Thymus (tissue), 11 donors: ENCODE measurements at regions not wholly inside any gene's neighbourhood (a gene's known extent, or its start where the extent isn't known, plus 50 kb on each side); places are given as distances from the start of the nearest gene placed in this dataset.
A peak's percentile ranks its signal among the peaks of the same experiment; 100 is the strongest.

Experiments used
- DNase-seq, 9 donors: peaks; one replicate each; pipeline ENCODE4 v3.0.0-alpha.2; 2013; ENCODE audit warnings: low spot score in 9 of 9, low read depth in 6 of 9, missing footprints in 1 of 9
- H3K27ac ChIP-seq, 2 donors: one replicate each; pipeline ENCODE4 v1.5.1; 2013; ENCODE audit warnings: control low read depth in 1 of 2, low read depth in 1 of 2, low read length in 1 of 2, mild to moderate bottlenecking in 1 of 2, moderate library complexity in 1 of 2
- H3K27me3 ChIP-seq, 2 donors: one replicate each; pipeline ENCODE4 v1.5.1; 2013; ENCODE audit warnings: low read length in 1 of 2; ENCODE audit not compliant: control insufficient read depth in 2 of 2, insufficient read depth in 1 of 2
- H3K36me3 ChIP-seq, 2 donors: one replicate each; pipeline ENCODE4 v1.5.1; 2013; ENCODE audit warnings: low read length in 1 of 2, mild to moderate bottlenecking in 1 of 2, moderate library complexity in 1 of 2; ENCODE audit not compliant: control insufficient read depth in 2 of 2, insufficient read depth in 2 of 2
- H3K4me1 ChIP-seq, 2 donors: one replicate each; pipeline ENCODE4 v1.5.1; 2013; ENCODE audit warnings: low read length in 2 of 2; ENCODE audit not compliant: control insufficient read depth in 2 of 2, insufficient read depth in 2 of 2
- H3K4me3 ChIP-seq, 2 donors: one replicate each; pipeline ENCODE4 v1.5.1; 2013; ENCODE audit warnings: low read length in 2 of 2, control low read depth in 1 of 2, mild to moderate bottlenecking in 1 of 2
- H3K9me3 ChIP-seq, 2 donors: one replicate each; pipeline ENCODE4 v1.5.1; 2013; ENCODE audit warnings: low read length in 1 of 2, mild to moderate bottlenecking in 1 of 2; ENCODE audit not compliant: control insufficient read depth in 2 of 2, insufficient read depth in 1 of 2
- WGBS: extraction: QIAGEN DNeasy Blood & Tissue Kit; methylation state at CpG from one replicate; pipeline ENCODE4 v1.1.7; 2013; 5-methylcytosine and 5-hydroxymethylcytosine counted together
- donor health status: healthy.

DNA sequence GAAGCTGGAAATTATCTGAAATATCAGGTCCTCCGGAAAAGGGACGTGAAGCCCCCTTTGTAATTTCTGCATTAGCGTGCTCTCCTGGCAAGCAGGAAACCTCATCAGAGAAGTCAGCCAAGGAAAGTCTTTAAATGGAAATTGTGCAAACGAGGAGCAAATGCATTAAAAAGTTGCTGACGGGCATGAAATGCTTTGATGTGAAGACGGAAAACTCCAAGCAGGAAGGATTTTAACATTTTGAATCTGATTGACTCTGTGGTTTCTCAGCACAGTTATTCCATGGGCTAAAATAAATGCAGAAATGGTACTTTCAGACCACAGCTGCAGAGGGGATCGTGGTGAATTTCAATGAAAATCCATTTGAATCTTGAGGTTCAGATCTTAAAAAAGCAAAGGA, 167.8 kb downstream of the AHR start:
- H3K27ac ChIP-seq: no peak overlapping the region
- H3K4me3 ChIP-seq: no peak overlapping the region
- H3K36me3 ChIP-seq: no peaks in the 10 kb centered on the region
- 4% methylated on average over 7 of the region's 7 CpGs for WGBS
- peak in 1 of 9 donors; percentile 21 for DNase-seq
- H3K27me3 ChIP-seq: no peaks in the 10 kb centered on the region
- peaks cover 3 to 10% of the 10 kb centered on the region in 2 donors for H3K4me1 ChIP-seq
- H3K9me3 ChIP-seq: no peaks in the 10 kb centered on the region

DNA sequence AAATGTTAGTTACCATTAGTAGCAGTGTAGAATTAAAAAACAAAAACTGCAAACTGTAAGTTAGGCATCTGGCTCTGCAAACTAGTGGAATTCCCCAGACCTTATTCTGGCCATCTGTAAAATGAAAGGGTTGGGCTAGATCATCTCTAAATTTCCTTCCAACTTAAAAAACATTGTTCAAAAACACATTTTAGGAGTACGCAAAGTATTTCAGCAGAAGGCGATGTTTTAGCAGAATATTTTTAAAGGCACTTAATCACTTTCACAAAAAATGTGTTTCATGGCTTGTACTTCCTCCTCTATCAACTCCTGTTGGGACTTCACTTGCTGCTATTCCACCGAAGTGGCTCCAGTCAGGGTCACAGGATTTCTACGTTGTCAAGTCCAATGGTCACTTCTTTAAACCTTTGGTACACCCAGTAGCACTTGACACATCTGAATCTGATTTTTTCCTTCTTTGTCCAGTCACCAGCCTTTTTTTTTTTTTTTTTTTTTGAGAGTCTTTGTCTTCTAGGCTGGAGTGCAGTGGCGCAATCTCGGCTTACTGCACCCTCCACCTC, 169.0 kb downstream of the AHR start:
- Histone ChIP-seq H3K27ac (no peak overlapping the region), H3K9me3 (no peaks in the 10 kb centered on the region), H3K36me3 (no peaks in the 10 kb centered on the region), H3K4me1 (peaks cover 3 to 10% of the 10 kb centered on the region in 2 donors), H3K4me3 (no peak overlapping the region), H3K27me3 (no peaks in the 10 kb centered on the region)
- DNase-seq: no peak
- 94% methylated on average over 6 of the region's 6 CpGs for WGBS

DNA sequence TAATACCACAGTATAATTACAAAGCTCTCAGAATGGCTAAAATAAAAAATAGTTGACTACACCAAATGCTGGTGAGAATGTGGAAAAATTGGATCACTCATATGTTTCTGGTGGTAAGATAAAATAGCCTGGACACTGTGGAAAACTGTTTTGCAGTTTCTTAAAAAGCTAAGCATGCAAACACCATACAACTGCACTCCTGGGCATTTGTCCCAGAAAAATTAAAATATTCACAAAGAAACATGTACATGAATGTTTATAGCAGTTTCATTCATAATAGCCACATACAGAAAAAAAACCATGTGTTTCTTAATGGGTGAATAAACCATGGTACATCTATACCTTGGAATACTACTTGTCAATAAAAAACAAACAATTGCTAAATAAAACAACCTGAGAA, 172.9 kb downstream of the AHR start:
- Histone ChIP-seq H3K4me1 (peaks cover 0 to under 1% of the 10 kb centered on the region in 2 donors), H3K36me3 (no peaks in the 10 kb centered on the region), H3K9me3 (no peaks in the 10 kb centered on the region), H3K4me3 (no peak overlapping the region), H3K27ac (no peak overlapping the region), H3K27me3 (no peaks in the 10 kb centered on the region)
- no peak for DNase-seq

DNA sequence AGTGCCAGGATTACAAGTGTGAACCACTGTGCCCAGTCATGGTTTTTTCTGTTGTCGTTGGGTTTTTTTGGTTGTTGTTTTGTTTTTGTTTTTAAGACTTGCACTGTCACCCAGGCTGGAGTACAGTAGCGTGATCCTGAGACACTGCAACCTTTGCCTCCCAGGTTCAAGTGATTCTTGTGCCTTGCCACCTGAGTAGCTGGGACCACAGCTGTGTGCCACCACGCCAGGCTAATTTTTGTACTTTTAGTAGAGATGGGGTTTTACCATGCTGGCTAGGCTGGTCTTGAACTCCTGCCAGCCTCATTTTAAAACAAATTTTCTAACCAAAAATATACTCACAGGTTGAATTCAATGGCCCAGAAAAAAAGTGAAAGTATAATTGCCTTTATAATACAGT, 174.1 kb downstream of the AHR start:
- Histone ChIP-seq H3K9me3 (no peaks in the 10 kb centered on the region), H3K36me3 (no peaks in the 10 kb centered on the region), H3K4me3 (no peak overlapping the region), H3K4me1 (no peaks in the 10 kb centered on the region), H3K27me3 (no peaks in the 10 kb centered on the region), H3K27ac (no peak overlapping the region)
- no peak for DNase-seq
- 94% methylated on average over 3 of the region's 3 CpGs for WGBS

DNA sequence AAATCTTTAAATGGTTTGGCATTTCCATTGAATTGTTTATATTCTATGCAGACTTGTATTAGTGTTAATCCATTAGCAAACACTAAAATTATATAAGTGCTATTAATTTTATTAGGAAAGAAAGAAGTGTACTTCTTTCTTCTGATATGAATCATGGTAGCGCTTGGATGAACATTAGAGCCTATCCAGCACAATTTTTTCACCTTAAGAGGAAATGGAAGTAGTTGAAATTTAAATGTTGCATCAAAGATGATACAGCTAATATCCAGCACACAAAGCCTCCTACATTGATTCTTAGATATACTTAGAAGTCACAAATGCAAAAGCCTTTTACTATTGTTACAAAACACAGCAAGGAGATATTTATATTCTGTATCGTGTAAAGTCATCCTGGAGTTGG, 174.5 kb downstream of the AHR start:
- 98% methylated on average over 2 of the region's 2 CpGs for WGBS
- Histone ChIP-seq H3K4me3 (no peak overlapping the region), H3K27me3 (no peaks in the 10 kb centered on the region), H3K27ac (no peak overlapping the region), H3K36me3 (no peaks in the 10 kb centered on the region), H3K4me1 (no peaks in the 10 kb centered on the region), H3K9me3 (no peaks in the 10 kb centered on the region)
- DNase-seq: no peak

DNA sequence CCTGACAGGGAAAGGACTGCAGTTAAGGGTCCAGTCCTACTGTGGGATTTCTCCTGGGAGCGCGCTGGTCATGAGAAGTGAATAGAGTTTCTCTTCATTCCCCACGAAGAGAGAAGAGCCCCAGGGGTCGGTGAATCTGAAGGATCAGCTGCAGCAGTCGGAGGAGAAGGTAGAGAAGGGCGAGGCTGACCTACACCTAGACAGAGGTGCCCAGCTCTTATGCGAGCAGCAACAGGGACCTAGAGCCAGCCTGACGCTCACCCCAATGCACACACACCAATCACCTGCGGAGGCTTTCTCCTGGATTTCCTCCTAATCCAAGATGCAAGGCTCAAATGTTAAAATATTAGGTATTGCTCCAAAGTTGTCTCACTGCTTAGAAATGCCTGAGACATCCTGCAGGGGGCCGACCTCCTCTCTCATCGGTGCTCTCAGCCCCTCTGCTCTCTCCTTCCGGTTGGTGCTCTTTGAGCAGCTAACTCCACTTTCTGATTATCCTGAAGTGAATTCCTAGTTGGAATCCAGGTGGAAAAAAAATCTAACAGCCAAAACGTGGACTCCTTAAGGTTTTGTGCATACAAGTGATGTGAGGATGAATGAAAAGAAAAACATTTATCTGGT, 176.4 kb downstream of the AHR start:
- Histone ChIP-seq H3K36me3 (no peaks in the 10 kb centered on the region), H3K27me3 (no peaks in the 10 kb centered on the region), H3K4me3 (no peak overlapping the region), H3K9me3 (no peaks in the 10 kb centered on the region), H3K27ac (no peak overlapping the region), H3K4me1 (no peaks in the 10 kb centered on the region)
- DNase-seq: no peak
- 96% methylated on average over 13 of the region's 13 CpGs for WGBS

DNA sequence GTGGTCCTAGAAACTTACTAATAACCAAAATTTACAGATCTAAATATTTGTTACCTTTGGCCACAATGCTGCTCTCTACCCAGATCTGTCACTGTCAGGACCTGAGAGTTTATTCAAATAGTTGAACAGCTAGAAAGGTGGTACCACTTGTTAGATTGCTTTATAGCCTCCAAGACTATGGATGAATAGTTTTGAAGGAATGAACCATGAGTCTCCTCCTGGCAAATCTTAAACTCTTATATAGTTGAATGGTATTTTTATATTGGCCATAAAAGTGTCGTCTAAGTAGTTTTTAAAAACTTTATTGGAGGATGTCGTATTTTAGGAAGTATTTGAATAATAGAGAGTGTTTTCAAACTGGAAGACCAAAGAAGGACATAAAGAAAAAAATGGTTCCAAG, 178.7 kb downstream of the AHR start:
- H3K27me3 ChIP-seq: no peaks in the 10 kb centered on the region
- WGBS: 96% methylated on average over 2 of the region's 2 CpGs

DNA sequence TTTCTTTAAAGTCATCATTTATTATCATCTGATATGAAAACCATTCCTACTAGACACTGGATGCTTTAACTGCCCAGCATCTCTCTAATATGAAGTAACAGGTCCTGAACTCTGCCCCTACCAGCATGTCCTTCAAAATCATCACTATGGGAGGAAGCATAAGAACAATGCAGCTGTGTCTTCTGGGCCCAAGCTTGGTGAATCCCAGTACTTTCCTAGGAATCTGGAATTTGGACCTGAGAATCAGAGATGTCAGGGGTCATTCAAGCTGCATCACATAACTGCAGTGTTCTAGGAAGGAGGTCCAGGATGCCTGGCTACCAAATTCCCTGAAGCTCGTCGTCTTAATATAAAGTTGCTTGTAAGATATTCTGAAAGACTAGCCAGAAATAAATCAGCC, 182.7 kb downstream of the AHR start:
- Histone ChIP-seq H3K4me1 (no peaks in the 10 kb centered on the region), H3K4me3 (no peak overlapping the region), H3K36me3 (no peaks in the 10 kb centered on the region), H3K9me3 (no peaks in the 10 kb centered on the region), H3K27ac (no peak overlapping the region), H3K27me3 (no peaks in the 10 kb centered on the region)
- 97% methylated on average over 2 of the region's 2 CpGs for WGBS
- no peak for DNase-seq

More for the DNA sequence above, 178.7 kb downstream of the AHR start:
- DNase-seq: no peak
- no peak overlapping the region for H3K27ac ChIP-seq
- no peaks in the 10 kb centered on the region for H3K36me3 ChIP-seq
- no peaks in the 10 kb centered on the region for H3K4me1 ChIP-seq
- H3K4me3 ChIP-seq: no peak overlapping the region
- H3K9me3 ChIP-seq: no peaks in the 10 kb centered on the region

DNA sequence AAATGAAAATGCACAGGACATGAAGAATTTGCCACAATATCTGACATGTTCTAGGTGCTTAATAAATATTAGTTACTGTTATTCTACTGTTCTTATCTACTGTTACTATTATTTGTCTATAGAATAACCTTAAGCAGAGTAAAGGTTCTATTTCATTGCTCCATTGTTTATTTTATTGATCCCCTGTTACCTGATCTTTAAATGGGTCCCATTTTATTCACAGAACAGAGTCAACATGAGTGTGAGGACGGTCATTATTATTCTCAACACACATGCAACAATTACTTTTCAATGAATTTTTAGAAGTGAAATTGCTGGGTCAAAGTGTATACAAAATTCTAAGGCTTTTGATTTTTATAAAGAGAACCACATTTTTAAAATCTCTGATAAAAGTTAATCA, 186.9 kb downstream of the AHR start:
- H3K4me3 ChIP-seq: no peak overlapping the region
- H3K36me3 ChIP-seq: no peaks in the 10 kb centered on the region
- H3K27ac ChIP-seq: no peak overlapping the region
- no peaks in the 10 kb centered on the region for H3K4me1 ChIP-seq
- DNase-seq: no peak
- H3K9me3 ChIP-seq: no peaks in the 10 kb centered on the region
- 98% methylated on average over 1 of the region's 1 CpG for WGBS
- H3K27me3 ChIP-seq: no peaks in the 10 kb centered on the region
